ENCODE measurements at regions not wholly inside any gene's neighbourhood (a gene's known extent, or its start where the extent isn't known, plus 50 kb on each side); places are given as distances from the start of the nearest gene placed in this dataset.

DNA sequence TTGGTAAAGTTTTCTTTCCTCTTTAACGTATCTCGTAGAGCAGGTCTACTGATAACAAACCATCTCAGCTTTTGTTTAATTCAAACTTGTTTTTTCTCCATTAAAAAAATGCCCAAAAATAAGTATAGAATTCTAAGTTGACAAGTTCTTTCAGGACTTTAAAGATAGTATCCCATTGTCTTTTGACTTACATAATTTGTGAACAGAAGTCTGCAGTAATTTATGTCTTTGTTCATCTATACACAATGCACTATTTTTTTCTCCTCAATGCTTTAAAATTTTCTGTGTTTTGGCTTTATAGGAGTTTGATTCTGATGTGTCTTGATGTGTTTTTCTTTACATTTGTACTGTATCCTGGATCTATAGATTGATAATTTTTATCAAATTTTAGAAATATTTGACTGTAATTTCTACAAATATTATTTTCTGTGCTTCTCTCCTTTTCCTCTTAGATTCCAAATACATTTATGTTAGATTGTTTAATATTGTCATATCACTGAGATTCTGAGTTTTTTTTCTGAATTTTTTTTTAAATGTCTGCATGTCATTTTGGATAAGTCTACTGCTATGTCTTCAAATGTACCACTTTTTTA is 143.3 kb downstream of the FTCDNL1 start:
- H3K27ac Mint-ChIP-seq: no peak overlapping the region
- Histone ChIP-seq H3K9me3 (no peaks in the 10 kb centered on the region), H3K36me3 (ENCODE audit: control insufficient read depth in 2 of 2, extremely low read depth in 1 of 2, insufficient read depth in 1 of 2, low read length in 1 of 2) (no peaks in the 10 kb centered on the region), H3K4me1 (ENCODE audit: control insufficient read depth in 1 of 2, extremely low read depth in 1 of 2, insufficient read depth in 2 of 2, low read length in 2 of 2) (no peaks in the 10 kb centered on the region), H3K27ac (ENCODE audit: low read length) (no peak overlapping the region), H3K4me3 (ENCODE audit: control insufficient read depth in 1 of 2, extremely low read depth in 1 of 2, low read length in 1 of 2) (no peak overlapping the region), H3K27me3 (replicated peaks in 1 of 2; ENCODE audit: control insufficient read depth in 2 of 2, extremely low read depth in 1 of 2, insufficient read depth in 2 of 2, low read length in 1 of 2) (peaks cover 0 to 2% of the 10 kb centered on the region in 2 experiments)
- WGBS (ENCODE audit: insufficient coverage): no CpG with 5 or more reads among the region's 2 CpGs
- H3K9me3 Mint-ChIP-seq: peaks cover 0 to 7% (median 4%) of the 10 kb centered on the region in 3 donors
- POLR2A ChIA-PET: no interaction called here
- H3K36me3 Mint-ChIP-seq: no peaks in the 10 kb centered on the region
- H3K27me3 Mint-ChIP-seq: peaks cover 7 to 14% of the 10 kb centered on the region in 2 donors
- CTCF ChIA-PET: no interaction called here
- DNase-seq (no peak), ATAC-seq (replicated peaks in 1 of 4) (no peak)
- H3K4me3 Mint-ChIP-seq: no peak overlapping the region
- no peaks in the 10 kb centered on the region for H3K4me1 Mint-ChIP-seq

DNA sequence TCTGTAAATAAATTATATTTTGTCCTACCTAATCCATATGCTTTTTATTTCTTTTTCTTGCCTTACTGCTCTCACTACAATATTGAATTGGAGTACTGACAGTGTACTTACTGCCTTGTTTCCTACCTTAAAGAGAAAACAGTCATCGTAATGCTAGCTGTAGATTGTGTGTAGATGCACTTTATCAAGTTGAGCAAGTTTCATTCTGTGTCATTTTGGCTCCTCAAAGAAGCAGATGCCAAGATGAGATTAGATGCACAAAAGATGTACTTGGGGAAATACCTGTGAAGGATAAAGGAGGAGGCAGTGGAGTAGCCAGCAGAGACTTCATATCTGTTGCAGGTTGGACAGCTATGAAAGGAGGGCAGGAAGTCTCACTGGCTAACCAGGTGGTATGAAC is 145.5 kb downstream of the FTCDNL1 start:
- Histone ChIP-seq H3K27me3 (replicated peaks in 1 of 2; ENCODE audit: control insufficient read depth in 2 of 2, extremely low read depth in 1 of 2, insufficient read depth in 2 of 2, low read length in 1 of 2) (no peaks in the 10 kb centered on the region), H3K4me3 (ENCODE audit: control insufficient read depth in 1 of 2, extremely low read depth in 1 of 2, low read length in 1 of 2) (no peak overlapping the region), H3K36me3 (ENCODE audit: control insufficient read depth in 2 of 2, extremely low read depth in 1 of 2, insufficient read depth in 1 of 2, low read length in 1 of 2) (no peaks in the 10 kb centered on the region), H3K27ac (ENCODE audit: low read length) (no peak overlapping the region), H3K4me1 (ENCODE audit: control insufficient read depth in 1 of 2, extremely low read depth in 1 of 2, insufficient read depth in 2 of 2, low read length in 2 of 2) (no peaks in the 10 kb centered on the region), H3K9me3 (no peaks in the 10 kb centered on the region)
- Mint-ChIP-seq H3K27ac (no peak overlapping the region), H3K4me3 (no peak overlapping the region), H3K36me3 (no peaks in the 10 kb centered on the region), H3K9me3 (peaks cover 0 to 7% (median 4%) of the 10 kb centered on the region in 3 donors), H3K27me3 (peaks cover 0 to 5% of the 10 kb centered on the region in 2 donors), H3K4me1 (no peaks in the 10 kb centered on the region)
- ATAC-seq (replicated peaks in 1 of 4) (no peak), DNase-seq (no peak)
- 20% methylated on average over 1 of the region's 1 CpG for WGBS (ENCODE audit: insufficient coverage)
- ChIA-PET CTCF (interaction anchor here in 1 of 2 donors (1.7 kb wide), 1 partner anchor 234 kb away, joined by 3 read pairs; no protein-coding TSS in a partner anchor), POLR2A (no interaction called here)

DNA sequence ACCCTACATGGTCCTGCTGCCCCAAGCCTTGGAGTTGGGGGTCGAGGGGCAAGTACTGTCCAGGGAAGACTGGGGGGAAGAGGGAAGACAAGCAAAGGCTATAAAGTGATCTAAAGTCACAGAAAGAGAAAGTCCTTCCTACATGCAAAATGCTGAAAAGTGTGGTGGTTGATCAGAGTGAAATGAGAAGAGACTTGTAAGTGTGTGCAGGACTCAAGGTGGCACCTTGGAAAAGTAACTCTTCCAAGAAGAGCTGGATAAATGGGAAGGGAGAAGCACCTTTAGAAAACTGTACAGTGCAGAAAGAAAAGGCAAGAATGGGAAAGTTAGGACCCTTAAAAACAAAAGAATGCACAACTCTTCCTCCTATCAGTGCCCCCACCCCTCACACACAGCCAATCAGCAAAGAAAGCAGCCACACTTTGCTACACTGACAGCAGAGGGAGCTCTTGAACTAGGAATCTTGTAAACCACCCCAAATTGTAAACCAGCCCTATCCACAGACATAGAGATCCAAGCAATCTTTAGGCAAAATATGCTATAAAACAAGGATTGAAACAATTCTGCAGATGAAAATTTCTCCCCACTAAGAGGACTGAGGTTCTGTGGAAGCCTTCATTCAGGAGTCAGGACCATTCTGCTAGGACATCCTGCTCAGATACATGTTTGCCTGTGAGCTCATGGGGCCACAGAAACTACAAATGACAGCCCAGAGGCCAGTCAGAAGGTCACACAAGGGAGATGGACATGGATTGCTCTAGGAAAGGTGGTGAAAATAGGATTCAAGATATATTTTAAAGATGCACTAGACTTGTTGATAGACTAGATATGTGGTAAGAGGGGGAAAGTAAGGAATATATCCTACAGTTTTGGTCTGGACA is 146.4 kb downstream of the FTCDNL1 start:
- Histone ChIP-seq H3K9me3 (no peaks in the 10 kb centered on the region), H3K27ac (ENCODE audit: low read length) (no peak overlapping the region), H3K4me3 (ENCODE audit: control insufficient read depth in 1 of 2, extremely low read depth in 1 of 2, low read length in 1 of 2) (no peak overlapping the region), H3K36me3 (ENCODE audit: control insufficient read depth in 2 of 2, extremely low read depth in 1 of 2, insufficient read depth in 1 of 2, low read length in 1 of 2) (no peaks in the 10 kb centered on the region), H3K4me1 (ENCODE audit: control insufficient read depth in 1 of 2, extremely low read depth in 1 of 2, insufficient read depth in 2 of 2, low read length in 2 of 2) (no peaks in the 10 kb centered on the region), H3K27me3 (replicated peaks in 1 of 2; ENCODE audit: control insufficient read depth in 2 of 2, extremely low read depth in 1 of 2, insufficient read depth in 2 of 2, low read length in 1 of 2) (no peaks in the 10 kb centered on the region)
- Mint-ChIP-seq H3K9me3 (peaks cover 0 to 7% (median 4%) of the 10 kb centered on the region in 3 donors), H3K4me1 (no peaks in the 10 kb centered on the region), H3K27me3 (peaks cover 0 to 4% of the 10 kb centered on the region in 2 donors), H3K4me3 (no peak overlapping the region), H3K27ac (no peak overlapping the region), H3K36me3 (no peaks in the 10 kb centered on the region)
- ChIA-PET CTCF (interaction anchor here (1.0 to 1.7 kb wide), 2 partner anchors 21 to 235 kb away, joined by 3 read pairs; no protein-coding TSS in a partner anchor), POLR2A (interaction anchor here in 1 of 2 donors (0.5 kb wide), 1 partner anchor 1364 kb away, joined by 3 read pairs; no protein-coding TSS in a partner anchor)
- peak in 2 of 35 experiments; percentile 4 to 37 for DNase-seq
- ATAC-seq (replicated peaks in 1 of 4): peak in 2 of 4 experiments; percentile 37 to 47
- 100% methylated on average over 1 of the region's 1 CpG for WGBS (ENCODE audit: insufficient coverage)

DNA sequence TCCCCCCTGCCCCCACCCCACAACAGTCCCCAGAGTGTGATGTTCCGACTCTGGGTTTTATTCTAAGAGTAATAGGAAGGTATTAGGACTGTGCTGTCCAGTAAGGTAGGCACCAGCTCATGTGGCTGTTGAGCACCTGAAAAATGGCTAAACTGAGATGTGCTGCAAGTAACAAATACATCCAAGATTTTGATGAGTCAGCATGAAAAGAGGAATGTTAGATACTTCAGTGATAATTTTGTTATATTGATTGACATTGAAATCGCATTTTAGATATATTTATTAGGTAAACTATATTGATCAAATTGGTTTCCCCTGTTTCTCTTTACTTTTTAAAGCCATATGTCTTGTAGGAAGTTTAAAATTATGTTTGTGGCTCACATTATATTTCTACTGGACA is 147.8 kb downstream of the FTCDNL1 start:
- Mint-ChIP-seq H3K4me1 (no peaks in the 10 kb centered on the region), H3K27me3 (peaks cover 0 to 2% of the 10 kb centered on the region in 2 donors), H3K4me3 (no peak overlapping the region), H3K27ac (no peak overlapping the region), H3K36me3 (no peaks in the 10 kb centered on the region), H3K9me3 (peaks cover 0 to 7% (median 4%) of the 10 kb centered on the region in 3 donors)
- Histone ChIP-seq H3K9me3 (no peaks in the 10 kb centered on the region), H3K4me3 (ENCODE audit: control insufficient read depth in 1 of 2, extremely low read depth in 1 of 2, low read length in 1 of 2) (no peak overlapping the region), H3K27me3 (replicated peaks in 1 of 2; ENCODE audit: control insufficient read depth in 2 of 2, extremely low read depth in 1 of 2, insufficient read depth in 2 of 2, low read length in 1 of 2) (no peaks in the 10 kb centered on the region), H3K36me3 (ENCODE audit: control insufficient read depth in 2 of 2, extremely low read depth in 1 of 2, insufficient read depth in 1 of 2, low read length in 1 of 2) (no peaks in the 10 kb centered on the region), H3K4me1 (ENCODE audit: control insufficient read depth in 1 of 2, extremely low read depth in 1 of 2, insufficient read depth in 2 of 2, low read length in 2 of 2) (no peaks in the 10 kb centered on the region), H3K27ac (ENCODE audit: low read length) (no peak overlapping the region)
- ChIA-PET CTCF (interaction anchor here (0.6 to 1.2 kb wide), 2 partner anchors 37 to 157 kb away, joined by 3 to 4 read pairs; no protein-coding TSS in a partner anchor), POLR2A (no interaction called here)
- no CpG with 5 or more reads among the region's 2 CpGs for WGBS (ENCODE audit: insufficient coverage)
- no peak for DNase-seq
- no peak for ATAC-seq (replicated peaks in 1 of 4)

DNA sequence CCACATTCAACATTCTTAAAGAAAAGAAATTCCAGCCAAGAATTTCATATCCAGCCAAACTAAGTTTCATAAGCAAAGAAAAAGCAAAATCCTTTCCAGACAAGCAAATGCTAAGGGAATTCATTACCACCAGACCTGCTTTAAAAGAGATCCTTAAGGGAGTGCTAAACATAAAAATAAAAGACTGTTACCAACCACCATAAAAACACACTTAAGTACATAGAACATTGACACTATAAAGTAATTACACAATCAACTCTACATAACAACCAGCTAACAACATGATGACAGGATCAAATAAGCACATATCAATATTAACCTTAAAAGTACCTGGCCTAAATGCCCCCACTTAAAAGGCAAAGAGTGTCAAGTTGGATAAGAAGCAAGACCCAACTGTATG is 153.5 kb downstream of the FTCDNL1 start:
- POLR2A ChIA-PET: interaction anchor here in 1 of 2 donors (0.6 kb wide), 1 partner anchor 38 kb away, joined by 10 read pairs; no protein-coding TSS in a partner anchor
- H3K9me3 Mint-ChIP-seq: no peaks in the 10 kb centered on the region

DNA sequence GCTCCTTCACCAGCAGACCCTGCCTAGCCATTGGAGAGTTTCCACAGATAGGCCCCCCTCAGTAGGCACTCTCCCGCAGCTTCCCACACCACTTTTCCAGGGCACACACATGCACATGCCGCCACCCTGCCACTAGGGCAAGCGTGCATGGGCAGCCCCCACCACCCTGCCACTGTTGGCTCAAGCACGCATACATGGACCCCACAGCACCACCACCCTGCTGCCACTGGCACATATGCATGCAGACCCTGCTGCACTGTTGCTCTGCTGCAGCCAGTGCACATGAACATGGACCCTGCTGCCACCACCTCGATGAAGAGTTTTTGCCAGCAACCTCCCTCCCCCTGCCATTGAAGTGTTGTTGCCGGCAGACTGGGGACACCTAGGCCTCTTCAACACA is 154.9 kb downstream of the FTCDNL1 start:
- Histone ChIP-seq H3K9me3 (no peaks in the 10 kb centered on the region), H3K36me3 (ENCODE audit: control insufficient read depth in 2 of 2, extremely low read depth in 1 of 2, insufficient read depth in 1 of 2, low read length in 1 of 2) (no peaks in the 10 kb centered on the region), H3K27ac (ENCODE audit: low read length) (no peak overlapping the region), H3K4me3 (ENCODE audit: control insufficient read depth in 1 of 2, extremely low read depth in 1 of 2, low read length in 1 of 2) (no peak overlapping the region), H3K27me3 (replicated peaks in 1 of 2; ENCODE audit: control insufficient read depth in 2 of 2, extremely low read depth in 1 of 2, insufficient read depth in 2 of 2, low read length in 1 of 2) (peaks cover 0 to 11% of the 10 kb centered on the region in 2 experiments), H3K4me1 (ENCODE audit: control insufficient read depth in 1 of 2, extremely low read depth in 1 of 2, insufficient read depth in 2 of 2, low read length in 2 of 2) (no peaks in the 10 kb centered on the region)
- no peaks in the 10 kb centered on the region for H3K9me3 Mint-ChIP-seq
- no peaks in the 10 kb centered on the region for H3K36me3 Mint-ChIP-seq
- DNase-seq (no peak), ATAC-seq (replicated peaks in 1 of 4) (no peak)
- no peak overlapping the region for H3K4me3 Mint-ChIP-seq
- ChIA-PET CTCF (no interaction called here), POLR2A (no interaction called here)
- H3K4me1 Mint-ChIP-seq: no peaks in the 10 kb centered on the region
- H3K27ac Mint-ChIP-seq: no peak overlapping the region
- H3K27me3 Mint-ChIP-seq: peaks cover 11 to 21% of the 10 kb centered on the region in 2 donors
- WGBS (ENCODE audit: insufficient coverage): 85% methylated on average over 6 of the region's 6 CpGs

More for the DNA sequence above, 153.5 kb downstream of the FTCDNL1 start:
- peaks cover 11 to 21% of the 10 kb centered on the region in 2 donors for H3K27me3 Mint-ChIP-seq
- CTCF ChIA-PET: no interaction called here
- no peaks in the 10 kb centered on the region for H3K36me3 Mint-ChIP-seq
- H3K4me3 ChIP-seq (ENCODE audit: control insufficient read depth in 1 of 2, extremely low read depth in 1 of 2, low read length in 1 of 2): no peak overlapping the region
- H3K9me3 ChIP-seq: no peaks in the 10 kb centered on the region
- no peak overlapping the region for H3K27ac Mint-ChIP-seq
- DNase-seq: no peak
- H3K36me3 ChIP-seq (ENCODE audit: control insufficient read depth in 2 of 2, extremely low read depth in 1 of 2, insufficient read depth in 1 of 2, low read length in 1 of 2): no peaks in the 10 kb centered on the region
- H3K4me1 ChIP-seq (ENCODE audit: control insufficient read depth in 1 of 2, extremely low read depth in 1 of 2, insufficient read depth in 2 of 2, low read length in 2 of 2): no peaks in the 10 kb centered on the region
- no peak overlapping the region for H3K4me3 Mint-ChIP-seq
- no peak for ATAC-seq (replicated peaks in 1 of 4)
- H3K27me3 ChIP-seq (replicated peaks in 1 of 2; ENCODE audit: control insufficient read depth in 2 of 2, extremely low read depth in 1 of 2, insufficient read depth in 2 of 2, low read length in 1 of 2): peaks cover 0 to 11% of the 10 kb centered on the region in 2 experiments
- no peaks in the 10 kb centered on the region for H3K4me1 Mint-ChIP-seq
- no peak overlapping the region for H3K27ac ChIP-seq (ENCODE audit: low read length)
